Astrocyte (in vitro differentiated cells and primary cell): ENCODE measurements at regions not wholly inside any gene's neighbourhood (a gene's known extent, or its start where the extent isn't known, plus 50 kb on each side); places are given as distances from the start of the nearest gene placed in this dataset.

Experiments used
- DNase-seq: peaks from one replicate; pipeline ENCODE4 v3.0.0-alpha.2; 2010; ENCODE audit warnings: low read depth
- FAIRE-seq: peaks from 2 replicates; lab custom pipeline; 2011; peaks lifted over from hg19 to GRCh38; lab: Jason Lieb, UNC
- H2AFZ ChIP-seq: 2 replicates; pipeline ENCODE4 v1.6.0; 2012; ENCODE audit warnings: low read depth, low read length, inconsistent platforms
- H3K27ac ChIP-seq: 2 replicates; pipeline ENCODE4 v1.5.1; 2011; ENCODE audit warnings: low read depth, low read length, inconsistent platforms
- H3K27me3 ChIP-seq: 2 replicates; pipeline ENCODE4 v1.6.0; 2011; ENCODE audit warnings: low read length, inconsistent platforms; ENCODE audit not compliant: insufficient read depth
- H3K36me3 ChIP-seq: 2 replicates; pipeline ENCODE4 v1.5.1; 2011; ENCODE audit warnings: low read length, inconsistent platforms; ENCODE audit not compliant: insufficient read depth
- H3K4me1 ChIP-seq: 2 replicates; pipeline ENCODE4 v1.5.1; 2011; ENCODE audit warnings: low read length, inconsistent platforms; ENCODE audit not compliant: insufficient read depth
- H3K4me2 ChIP-seq: 2 replicates; pipeline ENCODE4 v1.6.0; 2012; ENCODE audit warnings: low read length, inconsistent platforms
- H3K4me3 ChIP-seq: 2 replicates; pipeline ENCODE4 v1.5.1; 2011; ENCODE audit warnings: low read depth, mild to moderate bottlenecking, low read length, inconsistent platforms; ENCODE audit not compliant: insufficient read depth
- H3K79me2 ChIP-seq: 2 replicates; pipeline ENCODE4 v1.6.0; 2012; ENCODE audit warnings: mild to moderate bottlenecking, low read length, inconsistent platforms; ENCODE audit not compliant: insufficient read depth
- H3K9ac ChIP-seq: 2 replicates; pipeline ENCODE4 v1.6.0; 2012; ENCODE audit warnings: mild to moderate bottlenecking, low read length, inconsistent platforms
- H3K9me3 ChIP-seq: 2 replicates; pipeline ENCODE4 v1.5.1; 2012; ENCODE audit warnings: low read depth, mild to moderate bottlenecking, low read length, inconsistent platforms; ENCODE audit not compliant: insufficient read depth
- H4K20me1 ChIP-seq: 2 replicates; pipeline ENCODE4 v1.6.0; 2012; ENCODE audit warnings: low read length, inconsistent platforms; ENCODE audit not compliant: insufficient read depth
- H3K27ac Mint-ChIP-seq: one replicate; pipeline ENCODE4 v1.8.0; 2021; ENCODE audit warnings: mild to moderate bottlenecking, mixed read lengths; ENCODE audit not compliant: unreplicated experiment
- H3K27me3 Mint-ChIP-seq: one replicate; pipeline ENCODE4 v1.8.0; 2021; ENCODE audit warnings: low read depth, mixed read lengths; ENCODE audit not compliant: unreplicated experiment
- H3K36me3 Mint-ChIP-seq: one replicate; pipeline ENCODE4 v1.8.0; 2021; ENCODE audit warnings: low read depth, mixed read lengths; ENCODE audit not compliant: unreplicated experiment
- H3K4me1 Mint-ChIP-seq: one replicate; pipeline ENCODE4 v1.8.0; 2021; ENCODE audit warnings: low read depth, mixed read lengths; ENCODE audit not compliant: unreplicated experiment
- H3K4me3 Mint-ChIP-seq: one replicate; pipeline ENCODE4 v1.8.0; 2021; ENCODE audit warnings: mild to moderate bottlenecking, moderate library complexity, mixed read lengths; ENCODE audit not compliant: unreplicated experiment
- H3K9me3 Mint-ChIP-seq: one replicate; pipeline ENCODE4 v1.8.0; 2021; ENCODE audit warnings: mild to moderate bottlenecking, mixed read lengths; ENCODE audit not compliant: unreplicated experiment
- EZH2 ChIP-seq: IDR thresholded peaks from 2 replicates; pipeline ENCODE4 v1.6.1; 2012; ENCODE audit warnings: mild to moderate bottlenecking, low read length, inconsistent platforms; ENCODE audit not compliant: insufficient read depth
- TF ChIP-seq, protein P1 (sequence below): IDR thresholded peaks from 2 replicates; pipeline ENCODE4 v1.5.1; 2011; ENCODE audit warnings: low read depth, mild to moderate bottlenecking, inconsistent platforms, low read length, moderate library complexity; ENCODE audit not compliant: insufficient read depth

DNA sequence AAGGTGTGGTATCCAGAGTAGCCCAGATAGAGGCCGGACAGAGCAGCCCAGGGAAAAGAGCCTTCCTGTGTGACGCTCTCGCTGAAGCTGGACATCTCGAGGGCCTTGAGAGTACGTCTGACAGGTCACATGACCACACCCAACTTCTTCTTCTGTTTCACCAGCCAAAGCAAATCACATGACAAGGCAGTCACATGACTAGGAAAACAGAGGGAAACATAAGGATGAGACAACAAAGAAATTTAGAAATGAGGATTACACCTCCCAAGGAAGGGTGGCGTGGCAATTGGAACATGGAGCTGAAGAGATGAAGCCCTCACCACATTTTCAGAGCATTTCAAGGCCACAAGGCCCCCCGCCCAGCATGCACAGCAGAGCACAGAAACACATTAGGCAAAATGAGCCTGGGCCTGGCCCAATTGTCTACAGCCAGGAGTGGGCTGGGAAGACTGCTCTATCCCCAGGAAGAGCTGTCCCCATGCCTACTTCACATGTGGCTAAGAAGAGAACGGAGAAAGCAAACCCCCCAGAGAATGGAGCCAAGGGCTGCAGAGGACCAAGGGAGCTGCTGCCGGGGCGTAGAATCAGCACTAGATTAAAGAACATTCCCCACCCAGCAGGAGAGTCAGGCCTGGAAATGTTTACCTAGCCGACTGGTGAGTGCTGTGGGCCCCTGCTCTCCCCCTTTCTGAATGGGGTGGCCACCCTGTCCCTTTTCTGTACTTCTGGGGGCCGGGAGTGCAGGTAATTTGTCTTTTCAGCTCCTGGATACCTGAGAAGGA is 305.1 kb downstream of the NPHP4 start:
- no peaks in the 10 kb centered on the region for H3K36me3 Mint-ChIP-seq
- DNase-seq (no peak), FAIRE-seq (no peak)
- Histone ChIP-seq H3K4me1 (no peaks in the 10 kb centered on the region), H3K27me3 (no peaks in the 10 kb centered on the region), H3K4me3 (no peak overlapping the region), H3K9ac (no peak overlapping the region), H3K36me3 (no peaks in the 10 kb centered on the region), H3K4me2 (no peak overlapping the region), H3K79me2 (no peaks in the 10 kb centered on the region), H3K9me3 (peaks cover 3% of the 10 kb centered on the region), H2AFZ (no peak overlapping the region), H4K20me1 (no peaks in the 10 kb centered on the region), H3K27ac (no peak overlapping the region)
- H3K4me1 Mint-ChIP-seq = no peaks in the 10 kb centered on the region
- no peaks in the 10 kb centered on the region for H3K9me3 Mint-ChIP-seq
- H3K27me3 Mint-ChIP-seq = peaks cover 54% of the 10 kb centered on the region
- no peak overlapping the region for H3K27ac Mint-ChIP-seq
- TF ChIP-seq EZH2 = no peak
- TF ChIP-seq, protein P1, sequence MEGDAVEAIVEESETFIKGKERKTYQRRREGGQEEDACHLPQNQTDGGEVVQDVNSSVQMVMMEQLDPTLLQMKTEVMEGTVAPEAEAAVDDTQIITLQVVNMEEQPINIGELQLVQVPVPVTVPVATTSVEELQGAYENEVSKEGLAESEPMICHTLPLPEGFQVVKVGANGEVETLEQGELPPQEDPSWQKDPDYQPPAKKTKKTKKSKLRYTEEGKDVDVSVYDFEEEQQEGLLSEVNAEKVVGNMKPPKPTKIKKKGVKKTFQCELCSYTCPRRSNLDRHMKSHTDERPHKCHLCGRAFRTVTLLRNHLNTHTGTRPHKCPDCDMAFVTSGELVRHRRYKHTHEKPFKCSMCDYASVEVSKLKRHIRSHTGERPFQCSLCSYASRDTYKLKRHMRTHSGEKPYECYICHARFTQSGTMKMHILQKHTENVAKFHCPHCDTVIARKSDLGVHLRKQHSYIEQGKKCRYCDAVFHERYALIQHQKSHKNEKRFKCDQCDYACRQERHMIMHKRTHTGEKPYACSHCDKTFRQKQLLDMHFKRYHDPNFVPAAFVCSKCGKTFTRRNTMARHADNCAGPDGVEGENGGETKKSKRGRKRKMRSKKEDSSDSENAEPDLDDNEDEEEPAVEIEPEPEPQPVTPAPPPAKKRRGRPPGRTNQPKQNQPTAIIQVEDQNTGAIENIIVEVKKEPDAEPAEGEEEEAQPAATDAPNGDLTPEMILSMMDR = no peak
- no peak overlapping the region for H3K4me3 Mint-ChIP-seq

DNA sequence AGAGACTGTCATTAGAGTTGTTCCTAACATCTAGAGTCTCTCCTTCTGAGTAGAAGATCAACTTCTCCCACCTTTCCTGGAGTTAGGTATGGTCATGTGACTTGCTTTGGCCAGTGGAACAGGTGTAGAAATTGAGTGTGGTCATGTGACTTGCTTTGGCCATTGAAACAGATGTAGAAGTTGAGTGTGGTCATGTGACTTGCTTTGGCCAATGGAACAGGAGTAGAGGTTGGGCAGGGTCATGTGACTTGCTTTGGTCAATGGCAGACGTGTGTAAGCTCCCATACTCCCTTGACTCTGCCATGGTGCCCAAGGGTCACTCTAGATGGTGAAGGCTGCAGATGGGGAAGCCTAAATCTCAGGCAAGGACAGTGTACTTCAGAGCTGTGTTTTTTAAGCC is 306.0 kb downstream of the NPHP4 start:
- H3K4me1 ChIP-seq = no peaks in the 10 kb centered on the region
- no peaks in the 10 kb centered on the region for H3K4me1 Mint-ChIP-seq
- no peaks in the 10 kb centered on the region for H3K9me3 Mint-ChIP-seq
- H3K36me3 Mint-ChIP-seq = no peaks in the 10 kb centered on the region
- DNase-seq (no peak), FAIRE-seq (no peak)
- H3K79me2 ChIP-seq = no peaks in the 10 kb centered on the region
- H3K27me3 ChIP-seq = no peaks in the 10 kb centered on the region
- H3K4me3 ChIP-seq = no peak overlapping the region
- H4K20me1 ChIP-seq = no peaks in the 10 kb centered on the region
- H3K27ac ChIP-seq = no peak overlapping the region
- H3K36me3 ChIP-seq = no peaks in the 10 kb centered on the region
- H3K4me3 Mint-ChIP-seq = no peak overlapping the region
- H3K27me3 Mint-ChIP-seq = peaks cover 47% of the 10 kb centered on the region
- TF ChIP-seq EZH2 = no peak
- TF ChIP-seq, protein P1 = no peak
- H3K27ac Mint-ChIP-seq = no peak overlapping the region
- no peak overlapping the region for H3K4me2 ChIP-seq
- no peak overlapping the region for H3K9ac ChIP-seq
- H3K9me3 ChIP-seq = peaks cover 4% of the 10 kb centered on the region
- H2AFZ ChIP-seq = no peak overlapping the region

DNA sequence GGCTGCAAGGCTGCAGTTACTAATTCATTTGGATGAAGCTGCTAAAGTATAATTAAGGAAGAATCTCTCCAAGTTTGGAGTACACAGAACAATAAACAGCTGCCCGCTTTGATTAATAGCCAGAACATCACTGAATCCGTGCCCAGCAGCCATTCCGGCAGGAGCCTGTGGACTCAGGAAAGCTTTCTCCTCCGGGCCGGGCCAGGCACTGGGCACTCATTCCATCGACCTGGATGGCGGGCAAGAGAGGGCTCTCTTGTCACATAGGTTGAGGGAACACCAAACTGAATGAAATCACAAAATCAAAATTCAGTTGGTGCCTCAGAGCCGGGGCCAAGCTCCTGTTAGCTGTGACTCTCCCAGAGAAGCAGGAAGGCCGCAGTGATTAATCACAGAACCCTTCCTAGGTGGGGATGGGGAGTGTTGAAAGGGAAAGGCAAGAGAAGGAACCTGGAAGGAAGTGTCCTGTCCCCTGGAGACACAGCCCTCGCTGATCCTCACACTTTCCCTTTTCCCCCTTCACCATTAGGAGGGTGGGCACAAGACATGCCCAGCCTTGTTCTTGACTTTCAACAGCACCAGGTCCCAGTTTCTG is 306.7 kb downstream of the NPHP4 start:
- H3K27me3 Mint-ChIP-seq = peaks cover 45% of the 10 kb centered on the region
- H3K36me3 ChIP-seq = no peaks in the 10 kb centered on the region
- no peaks in the 10 kb centered on the region for H3K79me2 ChIP-seq
- no peaks in the 10 kb centered on the region for H3K27me3 ChIP-seq
- no peaks in the 10 kb centered on the region for H3K36me3 Mint-ChIP-seq
- H3K4me3 ChIP-seq = no peak overlapping the region
- no peak overlapping the region for H3K4me2 ChIP-seq
- H4K20me1 ChIP-seq = no peaks in the 10 kb centered on the region
- TF ChIP-seq, protein P1 = no peak
- no peak for TF ChIP-seq EZH2
- H2AFZ ChIP-seq = no peak overlapping the region
- no peak overlapping the region for H3K27ac Mint-ChIP-seq
- H3K9ac ChIP-seq = no peak overlapping the region
- H3K4me1 ChIP-seq = no peaks in the 10 kb centered on the region
- no peaks in the 10 kb centered on the region for H3K9me3 Mint-ChIP-seq
- no peak for FAIRE-seq
- no peaks in the 10 kb centered on the region for H3K4me1 Mint-ChIP-seq
- H3K4me3 Mint-ChIP-seq = no peak overlapping the region
- no peak for DNase-seq
- H3K9me3 ChIP-seq = peaks cover 9% of the 10 kb centered on the region
- H3K27ac ChIP-seq = no peak overlapping the region
